ENCODE measurements at regions not wholly inside any gene's neighbourhood (a gene's known extent, or its start where the extent isn't known, plus 50 kb on each side); places are given as distances from the start of the nearest gene placed in this dataset.

DNA sequence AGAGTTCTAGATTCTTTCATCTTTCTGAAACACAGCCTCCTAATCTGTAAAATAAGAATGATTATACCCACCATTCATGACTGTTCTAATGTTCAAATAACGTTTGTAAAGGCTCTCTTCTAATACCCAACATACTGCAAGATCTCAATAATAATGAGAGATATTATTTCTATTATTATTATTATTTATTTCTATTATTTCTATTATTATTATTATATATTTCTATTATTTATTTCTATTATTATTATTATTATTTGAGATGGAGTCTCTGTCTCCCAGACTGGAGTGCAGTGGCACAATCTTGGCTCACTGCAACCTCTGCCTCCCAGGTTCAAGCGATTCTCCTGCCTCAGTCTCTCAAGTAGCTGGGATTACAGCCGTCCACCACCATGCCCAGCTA lies 395.5 kb downstream of the EFNB2 start:
- TF ChIP-seq, protein P1, sequence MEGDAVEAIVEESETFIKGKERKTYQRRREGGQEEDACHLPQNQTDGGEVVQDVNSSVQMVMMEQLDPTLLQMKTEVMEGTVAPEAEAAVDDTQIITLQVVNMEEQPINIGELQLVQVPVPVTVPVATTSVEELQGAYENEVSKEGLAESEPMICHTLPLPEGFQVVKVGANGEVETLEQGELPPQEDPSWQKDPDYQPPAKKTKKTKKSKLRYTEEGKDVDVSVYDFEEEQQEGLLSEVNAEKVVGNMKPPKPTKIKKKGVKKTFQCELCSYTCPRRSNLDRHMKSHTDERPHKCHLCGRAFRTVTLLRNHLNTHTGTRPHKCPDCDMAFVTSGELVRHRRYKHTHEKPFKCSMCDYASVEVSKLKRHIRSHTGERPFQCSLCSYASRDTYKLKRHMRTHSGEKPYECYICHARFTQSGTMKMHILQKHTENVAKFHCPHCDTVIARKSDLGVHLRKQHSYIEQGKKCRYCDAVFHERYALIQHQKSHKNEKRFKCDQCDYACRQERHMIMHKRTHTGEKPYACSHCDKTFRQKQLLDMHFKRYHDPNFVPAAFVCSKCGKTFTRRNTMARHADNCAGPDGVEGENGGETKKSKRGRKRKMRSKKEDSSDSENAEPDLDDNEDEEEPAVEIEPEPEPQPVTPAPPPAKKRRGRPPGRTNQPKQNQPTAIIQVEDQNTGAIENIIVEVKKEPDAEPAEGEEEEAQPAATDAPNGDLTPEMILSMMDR (IDR thresholded peaks at IDR 0.05): no peak
- no peak for TF ChIP-seq POLR2A (IDR thresholded peaks at IDR 0.05)
